ENCODE measurements at regions not wholly inside any gene's neighbourhood (a gene's known extent, or its start where the extent isn't known, plus 50 kb on each side); places are given as distances from the start of the nearest gene placed in this dataset.
"Not testable (repeated sequence)": the region's sequence is repeated elsewhere in the genome, so short reads cannot be mapped to it uniquely, and the experiment has no call there.

- DNase-seq (ENCODE audit: low read depth, low spot score), result no peak
These were observed 79.8 kb downstream of the ZNF92 start for GRCh38 chr7:65453341-65454030.

GRCh38 chr7:65454469-65454868, 80.8 kb downstream of the ZNF92 start:
- DNase-seq (ENCODE audit: low read depth, low spot score), result no peak
- no peak overlapping the region for H3K27ac ChIP-seq

More at GRCh38 chr7:65453341-65454030, 79.8 kb downstream of the ZNF92 start:
- H3K27ac ChIP-seq, result no peak overlapping the region

DNA sequence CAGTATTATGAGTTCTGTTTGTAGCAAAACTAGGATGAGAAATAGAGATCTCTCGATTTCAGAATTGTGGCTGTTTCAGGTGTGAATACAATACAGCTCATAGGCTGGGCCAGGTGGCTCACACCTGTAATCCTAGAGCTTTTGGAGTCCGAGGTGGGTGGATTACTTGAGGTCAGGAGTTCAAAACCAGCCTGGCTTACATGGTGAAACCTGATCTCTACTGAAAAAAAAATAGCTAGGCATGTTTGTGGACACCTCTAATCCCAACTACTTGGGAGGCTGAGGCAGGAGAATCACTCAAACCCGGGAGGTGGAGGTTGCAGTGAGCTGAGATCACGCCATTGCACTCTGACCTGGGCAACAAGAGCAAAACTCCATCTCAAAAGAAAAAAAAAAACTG, 81.4 kb downstream of the ZNF92 start:
- not testable (repeated sequence) for H3K27ac ChIP-seq; DNase-seq (ENCODE audit: low read depth, low spot score)

- H3K27ac ChIP-seq, result no peak overlapping the region
- DNase-seq (ENCODE audit: low read depth, low spot score), result no peak
These were observed 84.0 kb downstream of the ZNF92 start for GRCh38 chr7:65457705-65458104.

- H3K27ac ChIP-seq, result no peak overlapping the region
- no peak for DNase-seq (ENCODE audit: low read depth, low spot score)
These were observed 85.8 kb downstream of the ZNF92 start for GRCh38 chr7:65459438-65459837.

GRCh38 chr7:65462148-65462716, 88.6 kb downstream of the ZNF92 start:
- no peak for DNase-seq (ENCODE audit: low read depth, low spot score)
- H3K27ac ChIP-seq, result no peak overlapping the region

GRCh38 chr7:65463184-65463583, 89.5 kb downstream of the ZNF92 start:
- DNase-seq (ENCODE audit: low read depth, low spot score), result no peak
- H3K27ac ChIP-seq, result no peak overlapping the region

- H3K27ac ChIP-seq; DNase-seq (ENCODE audit: low read depth, low spot score): not testable (repeated sequence)
These were observed 96.4 kb downstream of the ZNF92 start for GRCh38 chr7:65469919-65470558.

DNA sequence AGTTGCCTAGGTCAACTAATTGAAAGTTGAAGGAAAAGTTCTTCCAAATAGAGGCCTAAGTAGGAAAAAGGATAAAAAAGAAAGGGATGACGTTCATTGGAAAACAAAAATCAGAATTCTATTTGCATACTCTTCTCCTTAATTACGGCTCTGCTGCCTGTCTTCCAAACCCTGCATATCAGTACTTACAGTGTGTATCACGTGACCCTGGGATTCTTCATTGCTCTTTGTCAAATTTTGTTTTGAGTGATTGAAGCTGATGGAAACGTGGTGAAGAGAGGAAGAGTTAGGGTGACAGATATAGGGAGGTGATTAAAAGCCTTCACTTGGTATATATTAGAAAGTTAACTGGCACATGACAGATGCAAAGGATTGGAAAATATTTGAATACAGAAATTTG, 97.9 kb downstream of the ZNF92 start:
- DNase-seq (ENCODE audit: low read depth, low spot score), result no peak
- no peak overlapping the region for H3K27ac ChIP-seq

DNA sequence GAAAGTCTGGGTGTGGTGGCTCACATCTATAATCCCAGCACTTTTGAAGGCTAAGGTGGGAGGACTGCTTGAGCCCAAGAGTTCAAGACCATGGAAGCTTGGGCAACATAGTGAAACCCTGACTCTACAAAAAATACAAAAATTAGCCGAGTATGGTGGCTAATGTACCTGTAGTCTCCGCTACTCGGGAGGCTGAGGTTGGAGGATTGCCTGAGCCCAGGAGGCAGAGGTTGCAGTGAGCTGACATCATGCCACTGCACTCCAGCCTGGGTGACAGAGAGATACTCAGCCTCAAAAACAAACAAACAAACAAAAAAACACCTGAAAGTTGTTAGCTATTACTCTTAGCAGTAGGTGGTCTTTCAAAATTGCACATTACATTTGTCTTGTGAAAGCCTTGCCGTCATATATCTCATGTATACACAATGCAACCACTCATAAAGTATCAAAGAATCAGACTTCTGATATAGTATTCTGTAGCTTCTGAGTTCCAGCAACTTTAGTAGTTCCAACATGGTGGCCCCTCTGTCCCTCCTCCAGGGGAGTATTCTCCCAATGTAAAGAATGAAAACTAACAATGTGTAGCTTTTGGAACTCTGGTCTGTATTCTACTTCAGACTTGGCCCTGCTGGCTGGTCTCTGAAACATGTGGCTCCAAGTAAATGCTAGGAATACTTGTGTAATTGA, 101.5 kb downstream of the ZNF92 start:
- H3K27ac ChIP-seq, result no peak overlapping the region
- no peak for DNase-seq (ENCODE audit: low read depth, low spot score)

DNA sequence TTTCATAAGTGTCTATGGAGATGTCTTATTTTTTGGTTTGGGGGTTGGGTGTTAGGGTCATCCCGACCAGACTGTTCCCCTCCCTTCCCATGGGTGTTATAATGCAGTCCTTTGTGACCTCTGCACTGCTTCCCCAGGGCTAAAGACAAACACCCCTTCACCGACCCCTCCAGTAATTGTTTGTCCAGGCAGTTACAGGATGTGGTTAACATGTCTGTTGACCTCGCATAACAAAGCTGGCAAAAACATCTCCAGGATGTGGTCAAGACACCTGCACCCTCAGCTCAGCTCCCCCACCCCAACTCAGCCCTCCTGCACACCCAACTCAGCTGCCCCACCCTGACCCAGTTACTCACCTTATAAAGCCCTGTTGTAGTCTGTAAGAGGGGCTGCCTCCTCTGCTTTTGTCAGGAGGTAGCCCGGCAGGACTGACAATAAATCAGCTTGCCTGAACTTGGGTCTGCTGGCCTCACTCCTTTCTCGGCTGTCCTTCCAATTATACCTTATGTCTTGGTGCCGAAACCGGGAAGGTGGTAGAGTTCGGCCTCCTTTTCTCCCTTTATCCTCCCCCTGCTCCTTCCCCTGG, 102.2 kb downstream of the ZNF92 start:
- DNase-seq (ENCODE audit: low read depth, low spot score), result no peak
- H3K27ac ChIP-seq, result no peak overlapping the region

DNA sequence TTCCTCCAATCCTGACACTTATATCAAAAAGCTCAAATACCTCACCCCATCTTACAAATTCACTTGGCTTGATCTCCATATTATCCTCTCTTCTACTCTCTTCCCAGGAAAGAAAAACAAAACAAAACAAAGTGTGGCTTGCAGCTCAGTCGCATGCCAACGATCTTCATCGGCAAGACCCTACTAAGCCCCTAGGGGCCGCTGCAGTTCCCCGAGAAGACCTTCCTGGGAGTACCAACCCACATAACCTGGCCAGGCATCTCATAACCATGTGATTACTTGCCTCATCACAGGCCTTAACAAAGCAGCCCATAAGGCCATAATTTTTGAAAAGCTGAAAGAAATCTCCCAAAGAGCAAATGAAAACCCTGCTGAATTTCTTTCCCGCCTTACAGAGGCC, 103.7 kb downstream of the ZNF92 start:
- no peak overlapping the region for H3K27ac ChIP-seq
- DNase-seq (ENCODE audit: low read depth, low spot score), result no peak

- H3K27ac ChIP-seq, result no peak overlapping the region
- no peak for DNase-seq (ENCODE audit: low read depth, low spot score)
These were observed 115.7 kb downstream of the ZNF92 start for GRCh38 chr7:65489260-65489767.

DNA sequence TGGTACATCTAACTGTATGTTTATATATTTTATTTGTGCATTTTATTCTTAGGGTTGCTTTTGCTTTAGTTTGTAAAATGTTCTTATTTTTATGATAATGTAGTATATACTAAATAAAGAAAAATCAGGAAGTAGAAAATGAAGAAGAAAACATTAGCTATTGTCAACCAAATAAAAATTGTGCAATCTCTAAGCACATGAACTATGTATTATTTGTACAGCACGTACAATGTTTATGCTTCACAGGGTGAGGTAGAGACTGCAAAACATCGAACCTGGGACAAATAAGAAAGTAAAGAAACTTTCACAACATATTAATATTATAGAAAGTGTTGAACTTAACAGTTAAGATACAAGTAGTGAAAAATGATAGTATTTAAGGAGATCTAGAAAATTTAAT, 123.0 kb downstream of the ZNF92 start:
- DNase-seq (ENCODE audit: low read depth, low spot score); H3K27ac ChIP-seq: not testable (repeated sequence)

DNA sequence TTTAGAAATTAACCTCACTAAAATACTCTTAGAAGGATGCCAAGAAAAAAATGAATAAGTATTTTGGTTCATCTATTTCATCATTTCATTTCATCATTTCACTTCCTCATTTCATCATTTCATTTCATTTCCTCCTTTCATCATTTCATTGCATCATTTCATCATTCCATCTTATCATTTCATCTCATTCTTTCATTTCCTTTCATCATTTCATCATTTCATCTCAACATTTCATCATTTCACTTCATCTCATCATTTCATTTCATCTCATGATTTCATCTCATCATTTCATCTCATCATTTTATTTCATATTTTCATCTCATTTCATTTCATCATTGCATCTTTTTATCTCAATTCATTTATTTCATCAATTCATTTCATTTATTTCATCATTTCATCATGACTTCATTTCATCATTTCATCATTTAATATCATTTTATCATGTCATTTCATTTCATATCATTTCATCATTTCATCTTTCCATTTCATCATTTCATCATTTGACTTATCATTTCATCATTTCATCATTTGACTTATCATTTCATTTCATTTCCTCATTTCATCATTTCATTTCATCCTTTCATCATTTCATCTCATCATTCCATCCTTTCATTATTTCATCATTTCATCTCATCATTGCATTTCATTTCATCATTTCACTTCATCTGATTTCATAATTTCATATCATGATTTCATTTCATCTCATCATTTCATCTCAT, 129.9 kb downstream of the ZNF92 start:
- H3K27ac ChIP-seq, result no peak overlapping the region
- DNase-seq (ENCODE audit: low read depth, low spot score), result no peak

GRCh38 chr7:65504504-65505319, 131.1 kb downstream of the ZNF92 start:
- not testable (repeated sequence) for H3K27ac ChIP-seq; DNase-seq (ENCODE audit: low read depth, low spot score)

DNA sequence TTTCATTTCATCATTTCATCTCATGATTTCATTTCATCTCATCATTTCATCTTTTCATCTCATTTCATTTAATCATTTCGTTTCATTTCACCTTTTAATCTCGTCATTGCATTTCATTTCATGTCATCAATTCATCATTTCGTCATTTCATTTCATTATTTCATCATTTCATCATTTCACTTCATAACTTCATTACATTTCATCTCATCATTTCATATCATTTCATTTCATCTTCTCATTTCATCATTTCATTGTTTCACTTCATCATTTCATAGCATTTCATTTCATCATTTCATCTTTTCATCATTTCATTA, 131.6 kb downstream of the ZNF92 start:
- H3K27ac ChIP-seq; DNase-seq (ENCODE audit: low read depth, low spot score): not testable (repeated sequence)

GRCh38 chr7:65508581-65509367, 135.1 kb downstream of the ZNF92 start:
- DNase-seq (ENCODE audit: low read depth, low spot score); H3K27ac ChIP-seq: not testable (repeated sequence)
